SK-N-SH (cell line): ENCODE measurements at regions not wholly inside any gene's neighbourhood (a gene's known extent, or its start where the extent isn't known, plus 50 kb on each side); places are given as distances from the start of the nearest gene placed in this dataset.

Experiments used
- EP300 ChIP-seq, 2 experiments: IDR thresholded peaks; 2 replicates each; pipeline versions ENCODE4 v1.4.0 to v1.6.1; 2012; ENCODE audit warnings: borderline replicate concordance in 1 of 2, low read depth in 1 of 2, low read length in 1 of 2
- TCF12 ChIP-seq: IDR thresholded peaks from 2 replicates; pipeline ENCODE4 v1.4.0; 2012
- TF ChIP-seq, protein P1 (sequence below): fragments of 200-600 bp; sonication (generic); IDR thresholded peaks from 2 replicates; pipeline ENCODE4 v1.6.1; 2017; ENCODE audit warnings: antibody characterized with exemption, mild to moderate bottlenecking, moderate library complexity

DNA sequence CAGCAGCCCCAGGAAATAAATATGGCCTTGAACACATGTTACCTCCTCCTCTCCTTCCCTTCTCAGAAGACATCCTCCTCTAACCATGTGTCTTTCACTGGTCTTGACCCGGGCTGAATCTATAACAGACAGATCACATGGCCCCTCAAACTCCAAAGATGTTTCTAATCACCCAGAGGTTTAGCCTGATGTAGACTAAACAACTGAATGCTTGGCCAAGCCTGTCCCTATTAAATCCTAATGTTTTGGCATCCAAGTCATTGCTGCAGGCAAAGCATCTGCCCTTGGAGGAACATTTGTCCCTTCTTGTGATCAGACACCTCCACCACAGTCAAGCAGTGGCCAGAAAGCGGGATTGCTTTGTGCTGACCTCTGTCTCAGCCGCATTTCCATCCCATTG lies 65.5 kb downstream of the ANKRD60 start:
- TF ChIP-seq TCF12 (no peak), EP300 (IDR thresholded peaks at IDR 0.05; ENCODE audit: borderline replicate concordance in 1 of 2, low read depth in 1 of 2, low read length in 1 of 2) (no peak)
- TF ChIP-seq, protein P1, sequence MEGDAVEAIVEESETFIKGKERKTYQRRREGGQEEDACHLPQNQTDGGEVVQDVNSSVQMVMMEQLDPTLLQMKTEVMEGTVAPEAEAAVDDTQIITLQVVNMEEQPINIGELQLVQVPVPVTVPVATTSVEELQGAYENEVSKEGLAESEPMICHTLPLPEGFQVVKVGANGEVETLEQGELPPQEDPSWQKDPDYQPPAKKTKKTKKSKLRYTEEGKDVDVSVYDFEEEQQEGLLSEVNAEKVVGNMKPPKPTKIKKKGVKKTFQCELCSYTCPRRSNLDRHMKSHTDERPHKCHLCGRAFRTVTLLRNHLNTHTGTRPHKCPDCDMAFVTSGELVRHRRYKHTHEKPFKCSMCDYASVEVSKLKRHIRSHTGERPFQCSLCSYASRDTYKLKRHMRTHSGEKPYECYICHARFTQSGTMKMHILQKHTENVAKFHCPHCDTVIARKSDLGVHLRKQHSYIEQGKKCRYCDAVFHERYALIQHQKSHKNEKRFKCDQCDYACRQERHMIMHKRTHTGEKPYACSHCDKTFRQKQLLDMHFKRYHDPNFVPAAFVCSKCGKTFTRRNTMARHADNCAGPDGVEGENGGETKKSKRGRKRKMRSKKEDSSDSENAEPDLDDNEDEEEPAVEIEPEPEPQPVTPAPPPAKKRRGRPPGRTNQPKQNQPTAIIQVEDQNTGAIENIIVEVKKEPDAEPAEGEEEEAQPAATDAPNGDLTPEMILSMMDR, result no peak
